PC-9 (cell line): ENCODE measurements at regions not wholly inside any gene's neighbourhood (a gene's known extent, or its start where the extent isn't known, plus 50 kb on each side); places are given as distances from the start of the nearest gene placed in this dataset.

Experiments
- CTCF ChIP-seq: fragments of 200-600 bp; sonication (generic); conservative IDR thresholded peaks from 2 replicates; pipeline ENCODE4 v1.6.1; 2017; ENCODE audit warnings: mixed run types, antibody characterized with exemption, mild to moderate bottlenecking, moderate library complexity
- EZH2 ChIP-seq: fragments of 200-600 bp; sonication (generic); IDR thresholded peaks from 2 replicates; pipeline ENCODE4 v1.8.0; 2017; ENCODE audit warnings: antibody characterized with exemption, low read depth

- TF ChIP-seq CTCF (no peak), EZH2 (no peak)
Observed at GRCh38 chr2:133732982-133733900, 165.0 kb upstream of the NCKAP5 start.
